ENCODE measurements at regions not wholly inside any gene's neighbourhood (a gene's known extent, or its start where the extent isn't known, plus 50 kb on each side); places are given as distances from the start of the nearest gene placed in this dataset.

- intact Hi-C loops (cut with micrococcal nuclease; ENCODE audit: unreplicated experiment) = no loop called here
- H4K20me1 ChIP-seq (ENCODE audit: insufficient read depth) = no peaks in the 10 kb centered on the region
Observed at GRCh38 chr17:52823155-52823554, 664.6 kb upstream of the CA10 start.

GRCh38 chr17:52790359-52790955, 631.9 kb upstream of the CA10 start:
- intact Hi-C loops (cut with micrococcal nuclease; ENCODE audit: unreplicated experiment) = no loop called here
- H3K27ac ChIP-seq = no peak overlapping the region
- no peak overlapping the region for H3K4me2 ChIP-seq
- H3K4me3 ChIP-seq = no peak overlapping the region
- ChIA-PET CTCF (interaction anchor here (0.6 kb wide), 1 partner anchor 1493 kb away, joined by 3 read pairs; no protein-coding TSS in a partner anchor), POLR2A (ENCODE audit: unreplicated experiment) (no interaction called here)
- H3K36me3 ChIP-seq (ENCODE audit: low read depth) = no peaks in the 10 kb centered on the region
- TF ChIP-seq CTCF (conservative IDR thresholded peaks at IDR 0.05) (no peak), EZH2 (IDR thresholded peaks at IDR 0.05; ENCODE audit: low read depth) (no peak)
- BruUV-seq (replicated peaks) = no TSS peak
- no peak overlapping the region for H2AFZ ChIP-seq
- no peaks in the 10 kb centered on the region for H3K79me2 ChIP-seq (ENCODE audit: low read depth)
- no peaks in the 10 kb centered on the region for H3F3A ChIP-seq (ENCODE audit: insufficient read depth, low read depth)
- H3K4me1 ChIP-seq (replicated peaks; ENCODE audit: insufficient read depth) = no peaks in the 10 kb centered on the region
- H4K20me1 ChIP-seq (ENCODE audit: insufficient read depth) = no peaks in the 10 kb centered on the region
- H3K9me3 ChIP-seq (ENCODE audit: insufficient read depth, low read depth) = no peaks in the 10 kb centered on the region; the same call in 1 of the 2 replicates
- no peak for DNase-seq
- no peaks in the 10 kb centered on the region for H3K9me2 ChIP-seq (ENCODE audit: insufficient read depth)
- no peaks in the 10 kb centered on the region for H3K27me3 ChIP-seq (ENCODE audit: insufficient read depth, low read depth)

More at GRCh38 chr17:52823155-52823554, 664.6 kb upstream of the CA10 start:
- Histone ChIP-seq H3K27me3 (ENCODE audit: insufficient read depth, low read depth) (no peaks in the 10 kb centered on the region), H3K4me2 (no peak overlapping the region), H3K4me3 (no peak overlapping the region), H3K27ac (no peak overlapping the region), H3K36me3 (ENCODE audit: low read depth) (no peaks in the 10 kb centered on the region), H2AFZ (no peak overlapping the region), H3K4me1 (replicated peaks; ENCODE audit: insufficient read depth) (no peaks in the 10 kb centered on the region), H3K79me2 (ENCODE audit: low read depth) (no peaks in the 10 kb centered on the region), H3K9me3 (ENCODE audit: insufficient read depth, low read depth) (no peaks in the 10 kb centered on the region), H3K9me2 (ENCODE audit: insufficient read depth) (no peaks in the 10 kb centered on the region), H3F3A (ENCODE audit: insufficient read depth, low read depth) (no peaks in the 10 kb centered on the region)
- no TSS peak for BruUV-seq (replicated peaks)
- DNase-seq = no peak
- no peak for TF ChIP-seq CTCF (conservative IDR thresholded peaks at IDR 0.05)
- TF ChIP-seq EZH2 (IDR thresholded peaks at IDR 0.05; ENCODE audit: low read depth) = no peak
- CTCF ChIA-PET = no interaction called here
- POLR2A ChIA-PET (ENCODE audit: unreplicated experiment) = no interaction called here

GRCh38 chr17:52789829-52790228, 631.3 kb upstream of the CA10 start:
- Histone ChIP-seq H3K27me3 (ENCODE audit: insufficient read depth, low read depth) (no peaks in the 10 kb centered on the region), H4K20me1 (ENCODE audit: insufficient read depth) (no peaks in the 10 kb centered on the region), H3K79me2 (ENCODE audit: low read depth) (no peaks in the 10 kb centered on the region), H3K27ac (no peak overlapping the region), H3K36me3 (ENCODE audit: low read depth) (no peaks in the 10 kb centered on the region), H3K9me2 (ENCODE audit: insufficient read depth) (no peaks in the 10 kb centered on the region), H3K4me1 (replicated peaks; ENCODE audit: insufficient read depth) (no peaks in the 10 kb centered on the region), H3K4me3 (no peak overlapping the region), H2AFZ (no peak overlapping the region), H3K9me3 (ENCODE audit: insufficient read depth, low read depth) (no peaks in the 10 kb centered on the region; the same call in 1 of the 2 replicates), H3K4me2 (no peak overlapping the region), H3F3A (ENCODE audit: insufficient read depth, low read depth) (no peaks in the 10 kb centered on the region)
- no peak for DNase-seq
- no peak for TF ChIP-seq EZH2 (IDR thresholded peaks at IDR 0.05; ENCODE audit: low read depth)
- no peak for TF ChIP-seq CTCF (conservative IDR thresholded peaks at IDR 0.05)
- intact Hi-C loops (cut with micrococcal nuclease; ENCODE audit: unreplicated experiment) = no loop called here
- ChIA-PET POLR2A (ENCODE audit: unreplicated experiment) (no interaction called here), CTCF (interaction anchor here (0.6 kb wide), 1 partner anchor 1492 kb away, joined by 3 read pairs; no protein-coding TSS in a partner anchor)
- BruUV-seq (replicated peaks) = no TSS peak
